CD14-positive monocyte (primary cell): ENCODE measurements at regions not wholly inside any gene's neighbourhood (a gene's known extent, or its start where the extent isn't known, plus 50 kb on each side); places are given as distances from the start of the nearest gene placed in this dataset.

Experiments
- DNase-seq, 3 donors: peaks; one replicate each; pipeline ENCODE4 v3.0.0-alpha.2; 2011 to 2022
- H2AFZ ChIP-seq: 2 replicates; pipeline ENCODE4 v1.6.0; 2012; ENCODE audit warnings: mild to moderate bottlenecking, low read depth, low read length, inconsistent platforms; ENCODE audit not compliant: insufficient read depth, poor library complexity, severe bottlenecking
- H3K27ac ChIP-seq, 2 donors: 1 replicate in 1 of 2; 2 replicates in 1 of 2; pipeline ENCODE4 v1.5.1; 2012 to 2013; ENCODE audit warnings: low read length in 2 of 2, control low read depth in 1 of 2, inconsistent platforms in 1 of 2, low read depth in 1 of 2, mild to moderate bottlenecking in 1 of 2
- H3K27me3 ChIP-seq, 2 donors: one replicate each; pipeline versions ENCODE4 v1.6.0 to v1.6.1; 2011 to 2013; ENCODE audit warnings: low read length in 2 of 2; ENCODE audit not compliant: control insufficient read depth in 2 of 2, insufficient read depth in 2 of 2
- H3K36me3 ChIP-seq, 2 donors: replicated peaks in 1 of 2; 1 replicate in 1 of 2; 2 replicates in 1 of 2; pipeline versions ENCODE4 v1.5.1 to v1.6.1; 2012 to 2013; ENCODE audit warnings: low read length in 2 of 2, control low read depth in 1 of 2, inconsistent platforms in 1 of 2, mild to moderate bottlenecking in 1 of 2; ENCODE audit not compliant: insufficient read depth in 2 of 2, control insufficient read depth in 1 of 2
- H3K4me1 ChIP-seq, 2 donors: 1 replicate in 1 of 2; 2 replicates in 1 of 2; pipeline versions ENCODE4 v1.5.1 to v1.6.1; 2012 to 2013; ENCODE audit warnings: low read length in 2 of 2, control low read depth in 1 of 2, inconsistent platforms in 1 of 2, mild to moderate bottlenecking in 1 of 2, moderate library complexity in 1 of 2; ENCODE audit not compliant: insufficient read depth in 2 of 2, control insufficient read depth in 1 of 2
- H3K4me2 ChIP-seq: replicated peaks from 2 replicates; pipeline ENCODE3; 2012; ENCODE audit warnings: low read length, moderate library complexity, mild to moderate bottlenecking; ENCODE audit not compliant: poor library complexity, severe bottlenecking; ENCODE audit errors: extremely low read depth
- H3K4me3 ChIP-seq, 3 experiments: fragments of 200-600 bp in 1 of 3; sonication (generic) in 1 of 3; replicated peaks in 1 of 3; 1 replicate in 2 of 3; 2 replicates in 1 of 3; pipeline ENCODE4 v1.5.1; 2011 to 2013; ENCODE audit warnings: low read length in 3 of 3, mild to moderate bottlenecking in 3 of 3, control low read depth in 2 of 3, low read depth in 2 of 3, inconsistent platforms in 1 of 3, moderate library complexity in 1 of 3
- H3K79me2 ChIP-seq: 2 replicates; pipeline ENCODE4 v1.6.0; 2012; ENCODE audit warnings: mild to moderate bottlenecking, control low read depth, inconsistent platforms, low read length, moderate library complexity; ENCODE audit not compliant: insufficient read depth
- H3K9ac ChIP-seq: 2 replicates; pipeline ENCODE4 v1.6.0; 2017; ENCODE audit warnings: low read length, mild to moderate bottlenecking; ENCODE audit not compliant: insufficient read depth, poor library complexity, severe bottlenecking
- H3K9me3 ChIP-seq, 2 donors: replicated peaks in 1 of 2; 1 replicate in 1 of 2; 2 replicates in 1 of 2; pipeline versions ENCODE4 v1.5.1 to v1.6.1; 2012 to 2013; ENCODE audit warnings: low read length in 2 of 2, control low read depth in 1 of 2; ENCODE audit not compliant: control insufficient read depth in 1 of 2, insufficient read depth in 1 of 2
- H4K20me1 ChIP-seq: 2 replicates; pipeline ENCODE4 v1.6.0; 2012; ENCODE audit warnings: mild to moderate bottlenecking, low read length, control low read depth, moderate library complexity; ENCODE audit not compliant: insufficient read depth
- H3K27ac Mint-ChIP-seq, 7 donors: one replicate each; pipeline ENCODE4 v1.8.0; 2020; ENCODE audit warnings: mild to moderate bottlenecking in 7 of 7, mixed read lengths in 7 of 7, moderate library complexity in 6 of 7, inconsistent platforms in 2 of 7
- H3K27me3 Mint-ChIP-seq, 3 donors: one replicate each; pipeline ENCODE4 v1.8.0; 2021 to 2022; ENCODE audit warnings: low read depth in 3 of 3, mild to moderate bottlenecking in 3 of 3, mixed read lengths in 3 of 3, moderate library complexity in 3 of 3, inconsistent platforms in 1 of 3
- H3K36me3 Mint-ChIP-seq, 2 donors: one replicate each; pipeline ENCODE4 v1.8.0; 2020; ENCODE audit warnings: mixed read lengths in 2 of 2, inconsistent platforms in 1 of 2, mild to moderate bottlenecking in 1 of 2
- H3K4me1 Mint-ChIP-seq: one replicate; pipeline ENCODE4 v1.8.0; 2020; ENCODE audit warnings: mild to moderate bottlenecking, mixed read lengths
- H3K4me3 Mint-ChIP-seq, 2 donors: one replicate each; pipeline ENCODE4 v1.8.0; 2020; ENCODE audit warnings: mild to moderate bottlenecking in 2 of 2, mixed read lengths in 2 of 2, moderate library complexity in 1 of 2
- H3K9me3 Mint-ChIP-seq, 7 donors: one replicate each; pipeline ENCODE4 v1.8.0; 2020 to 2022; ENCODE audit warnings: mixed read lengths in 7 of 7, mild to moderate bottlenecking in 6 of 7, moderate library complexity in 6 of 7, inconsistent platforms in 2 of 7
- CTCF ChIP-seq: fragments of 200-600 bp; IDR thresholded peaks from one replicate; pipeline ENCODE4 v1.8.0; 2022; ENCODE audit warnings: antibody characterized with exemption, mild to moderate bottlenecking
- WGBS: methylation state at CpG from one replicate; pipeline ENCODE4 v1.1.5; 2013; ENCODE audit warnings: missing lambda C conversion rate; ENCODE audit not compliant: insufficient coverage; 5-methylcytosine and 5-hydroxymethylcytosine counted together
- intact Hi-C, 2 donors: fragments of 100-400 bp; cut with micrococcal nuclease; formaldehyde crosslinking; loops; one replicate each; pipeline versions ENCODE4 v1.15.0 to v1.15.1; 2023

- H3K79me2 ChIP-seq = no peaks in the 10 kb centered on the region
- Mint-ChIP-seq H3K27me3 (peaks cover 0 to 1% (median 0%) of the 10 kb centered on the region in 3 donors), H3K36me3 (no peaks in the 10 kb centered on the region), H3K9me3 (peaks cover 2 to 16% (median 11%) of the 10 kb centered on the region in 7 donors), H3K4me3 (no peak overlapping the region), H3K27ac (no peak overlapping the region), H3K4me1 (peaks cover 14% of the 10 kb centered on the region)
- peaks cover 4 to 6% of the 10 kb centered on the region in 2 donors for H3K4me1 ChIP-seq
- DNase-seq = no peak
- H3K9me3 ChIP-seq = peaks cover 0 to 3% of the 10 kb centered on the region in 2 donors
- WGBS = 90% methylated on average over 4 of the region's 5 CpGs
- TF ChIP-seq CTCF = no peak
- intact Hi-C loops = no loop called here
- H3K4me2 ChIP-seq = no peak overlapping the region
- no peaks in the 10 kb centered on the region for H4K20me1 ChIP-seq
- no peak overlapping the region for H2AFZ ChIP-seq
- H3K4me3 ChIP-seq = no peak overlapping the region
- no peaks in the 10 kb centered on the region for H3K36me3 ChIP-seq
- H3K9ac ChIP-seq = no peak overlapping the region
- H3K27ac ChIP-seq = no peak overlapping the region
- no peaks in the 10 kb centered on the region for H3K27me3 ChIP-seq
Measured at GRCh38 chr3:18099611-18100010, 325.5 kb downstream of the SATB1 start.

DNA sequence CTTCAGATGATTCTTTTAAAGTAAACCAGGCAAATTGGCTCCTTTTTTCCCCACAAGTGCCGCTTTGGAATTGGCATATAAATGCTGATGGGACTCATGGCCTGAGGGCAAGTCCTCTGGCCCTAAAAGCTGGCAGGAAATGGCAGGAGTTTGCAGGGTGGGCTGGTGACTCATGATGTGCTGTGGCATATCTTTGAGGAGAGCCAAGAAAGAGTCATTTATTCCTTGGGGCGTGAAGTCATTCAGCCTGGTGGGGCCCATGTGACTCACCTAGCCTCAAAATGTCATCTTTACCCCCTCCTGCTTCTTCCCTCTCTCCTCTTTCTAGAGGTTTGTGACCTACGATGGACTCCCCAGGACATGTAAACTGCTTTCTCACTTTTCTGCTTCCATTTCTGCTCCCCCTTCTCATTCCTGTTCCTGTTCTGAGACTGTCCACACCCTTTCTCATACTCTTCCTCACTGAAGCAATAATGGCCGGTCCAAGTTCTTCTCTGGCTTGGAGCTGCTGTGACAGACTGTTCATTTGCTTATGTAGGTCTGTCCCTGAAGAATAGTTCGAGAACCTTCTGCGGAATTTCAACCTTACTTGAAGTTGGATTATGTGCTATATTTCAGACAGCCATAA is 326.1 kb downstream of the SATB1 start:
- Histone ChIP-seq H3K27ac (no peak overlapping the region), H3K27me3 (no peaks in the 10 kb centered on the region), H3K36me3 (no peaks in the 10 kb centered on the region), H3K4me3 (no peak overlapping the region), H3K4me2 (no peak overlapping the region), H3K9me3 (peaks cover 0 to 3% of the 10 kb centered on the region in 2 donors), H2AFZ (peak overlapping the region; percentile 11), H3K4me1 (peaks cover 4 to 6% of the 10 kb centered on the region in 2 donors), H4K20me1 (no peaks in the 10 kb centered on the region), H3K9ac (no peak overlapping the region), H3K79me2 (no peaks in the 10 kb centered on the region)
- Mint-ChIP-seq H3K4me3 (no peak overlapping the region), H3K9me3 (peaks cover 2 to 16% (median 7%) of the 10 kb centered on the region in 7 donors), H3K27ac (peak overlapping the region in 1 of 7 donors; percentile 28), H3K27me3 (peaks cover 0 to 1% (median 0%) of the 10 kb centered on the region in 3 donors), H3K36me3 (no peaks in the 10 kb centered on the region), H3K4me1 (peaks cover 14% of the 10 kb centered on the region)
- peak in 1 of 3 donors; percentile 30 for DNase-seq
- no peak for TF ChIP-seq CTCF
- intact Hi-C loops = no loop called here
- WGBS = 79% methylated on average over 3 of the region's 6 CpGs
